ENCODE measurements at regions not wholly inside any gene's neighbourhood (a gene's known extent, or its start where the extent isn't known, plus 50 kb on each side); places are given as distances from the start of the nearest gene placed in this dataset.
A peak's percentile ranks its signal among the peaks of the same experiment; 100 is the strongest.

GRCh38 chr17:77465358-77466041 lies 324.7 kb downstream of the SEC14L1 start:
- Histone ChIP-seq H3K36me3 (ENCODE audit: control insufficient read depth, insufficient read depth, low read length) (no peaks in the 10 kb centered on the region), H3K9me3 (ENCODE audit: control insufficient read depth, low read length) (no peaks in the 10 kb centered on the region), H3K4me3 (ENCODE audit: insufficient read depth, low read depth, low read length) (no peak overlapping the region), H3K27me3 (ENCODE audit: control insufficient read depth, insufficient read depth, low read length, poor library complexity, severe bottlenecking) (no peaks in the 10 kb centered on the region), H3K27ac (ENCODE audit: insufficient read depth, low read depth, low read length, poor library complexity, severe bottlenecking) (peak overlapping the region; percentile 75), H3K4me1 (ENCODE audit: control insufficient read depth, insufficient read depth, low read length) (peaks cover 48% of the 10 kb centered on the region)
- 6% methylated on average over 13 of the region's 13 CpGs for WGBS, 2 experiments

GRCh38 chr17:77466140-77466539 lies 325.4 kb downstream of the SEC14L1 start:
- peak overlapping the region; percentile 75 for H3K27ac ChIP-seq (ENCODE audit: insufficient read depth, low read depth, low read length, poor library complexity, severe bottlenecking)
- H3K9me3 ChIP-seq (ENCODE audit: control insufficient read depth, low read length): no peaks in the 10 kb centered on the region
- H3K27me3 ChIP-seq (ENCODE audit: control insufficient read depth, insufficient read depth, low read length, poor library complexity, severe bottlenecking): no peaks in the 10 kb centered on the region
- H3K4me1 ChIP-seq (ENCODE audit: control insufficient read depth, insufficient read depth, low read length): peaks cover 53% of the 10 kb centered on the region
- H3K36me3 ChIP-seq (ENCODE audit: control insufficient read depth, insufficient read depth, low read length): no peaks in the 10 kb centered on the region
- peak overlapping the region; percentile 18 for H3K4me3 ChIP-seq (ENCODE audit: insufficient read depth, low read depth, low read length)
- WGBS, 2 experiments: 2 to 3% methylated on average over 13 of the region's 13 CpGs

- Histone ChIP-seq H3K4me3 (ENCODE audit: insufficient read depth, low read depth, low read length) (peak overlapping the region; percentile 18), H3K36me3 (ENCODE audit: control insufficient read depth, insufficient read depth, low read length) (no peaks in the 10 kb centered on the region), H3K9me3 (ENCODE audit: control insufficient read depth, low read length) (no peaks in the 10 kb centered on the region), H3K27me3 (ENCODE audit: control insufficient read depth, insufficient read depth, low read length, poor library complexity, severe bottlenecking) (no peaks in the 10 kb centered on the region), H3K27ac (ENCODE audit: insufficient read depth, low read depth, low read length, poor library complexity, severe bottlenecking) (peak overlapping the region; percentile 75), H3K4me1 (ENCODE audit: control insufficient read depth, insufficient read depth, low read length) (peaks cover 53% of the 10 kb centered on the region)
- 47 to 49% methylated on average over 24 of the region's 24 CpGs for WGBS, 2 experiments
Measured at GRCh38 chr17:77466596-77467223, 325.9 kb downstream of the SEC14L1 start.

- Histone ChIP-seq H3K27ac (ENCODE audit: insufficient read depth, low read depth, low read length, poor library complexity, severe bottlenecking) (no peak overlapping the region), H3K4me1 (ENCODE audit: control insufficient read depth, insufficient read depth, low read length) (peaks cover 59% of the 10 kb centered on the region), H3K4me3 (ENCODE audit: insufficient read depth, low read depth, low read length) (no peak overlapping the region), H3K9me3 (ENCODE audit: control insufficient read depth, low read length) (no peaks in the 10 kb centered on the region), H3K36me3 (ENCODE audit: control insufficient read depth, insufficient read depth, low read length) (no peaks in the 10 kb centered on the region), H3K27me3 (ENCODE audit: control insufficient read depth, insufficient read depth, low read length, poor library complexity, severe bottlenecking) (no peaks in the 10 kb centered on the region)
- 88 to 89% methylated on average over 24 to 25 of the region's 25 CpGs for WGBS, 2 experiments
Measured at GRCh38 chr17:77467521-77467920, 326.8 kb downstream of the SEC14L1 start.

- 94% methylated on average over 7 of the region's 7 CpGs for whole genome bisulfite sequencing, 2 experiments
- Histone ChIP-seq H3K4me1 (ENCODE audit: control insufficient read depth, insufficient read depth, low read length) (peaks cover 67% of the 10 kb centered on the region), H3K9me3 (ENCODE audit: control insufficient read depth, low read length) (no peaks in the 10 kb centered on the region), H3K27me3 (ENCODE audit: control insufficient read depth, insufficient read depth, low read length, poor library complexity, severe bottlenecking) (no peaks in the 10 kb centered on the region), H3K36me3 (ENCODE audit: control insufficient read depth, insufficient read depth, low read length) (no peaks in the 10 kb centered on the region), H3K4me3 (ENCODE audit: insufficient read depth, low read depth, low read length) (no peak overlapping the region), H3K27ac (ENCODE audit: insufficient read depth, low read depth, low read length, poor library complexity, severe bottlenecking) (no peak overlapping the region)
Measured at GRCh38 chr17:77468897-77469296, 328.1 kb downstream of the SEC14L1 start.

- no peaks in the 10 kb centered on the region for H3K27me3 ChIP-seq (ENCODE audit: control insufficient read depth, insufficient read depth, low read length, poor library complexity, severe bottlenecking)
- no peak overlapping the region for H3K4me3 ChIP-seq (ENCODE audit: insufficient read depth, low read depth, low read length)
- WGBS, 2 experiments: 94% methylated on average over 3 of the region's 3 CpGs
- H3K4me1 ChIP-seq (ENCODE audit: control insufficient read depth, insufficient read depth, low read length): peaks cover 80% of the 10 kb centered on the region
- H3K36me3 ChIP-seq (ENCODE audit: control insufficient read depth, insufficient read depth, low read length): no peaks in the 10 kb centered on the region
- H3K27ac ChIP-seq (ENCODE audit: insufficient read depth, low read depth, low read length, poor library complexity, severe bottlenecking): peak overlapping the region; percentile 95
- H3K9me3 ChIP-seq (ENCODE audit: control insufficient read depth, low read length): no peaks in the 10 kb centered on the region
Measured at GRCh38 chr17:77470330-77470786, 329.6 kb downstream of the SEC14L1 start.

- H3K4me3 ChIP-seq (ENCODE audit: insufficient read depth, low read depth, low read length): no peak overlapping the region
- H3K27ac ChIP-seq (ENCODE audit: insufficient read depth, low read depth, low read length, poor library complexity, severe bottlenecking): peak overlapping the region; percentile 95
- no peaks in the 10 kb centered on the region for H3K27me3 ChIP-seq (ENCODE audit: control insufficient read depth, insufficient read depth, low read length, poor library complexity, severe bottlenecking)
- no peaks in the 10 kb centered on the region for H3K36me3 ChIP-seq (ENCODE audit: control insufficient read depth, insufficient read depth, low read length)
- 44 to 46% methylated on average over 9 of the region's 9 CpGs for WGBS, 2 experiments
- H3K9me3 ChIP-seq (ENCODE audit: control insufficient read depth, low read length): no peaks in the 10 kb centered on the region
- H3K4me1 ChIP-seq (ENCODE audit: control insufficient read depth, insufficient read depth, low read length): peaks cover 80% of the 10 kb centered on the region
Measured at GRCh38 chr17:77470800-77471733, 330.3 kb downstream of the SEC14L1 start.

GRCh38 chr17:77471984-77472461 lies 331.3 kb downstream of the SEC14L1 start:
- Histone ChIP-seq H3K36me3 (ENCODE audit: control insufficient read depth, insufficient read depth, low read length) (no peaks in the 10 kb centered on the region), H3K9me3 (ENCODE audit: control insufficient read depth, low read length) (no peaks in the 10 kb centered on the region), H3K4me1 (ENCODE audit: control insufficient read depth, insufficient read depth, low read length) (peaks cover 80% of the 10 kb centered on the region), H3K4me3 (ENCODE audit: insufficient read depth, low read depth, low read length) (peak overlapping the region; percentile 14), H3K27ac (ENCODE audit: insufficient read depth, low read depth, low read length, poor library complexity, severe bottlenecking) (peak overlapping the region; percentile 95), H3K27me3 (ENCODE audit: control insufficient read depth, insufficient read depth, low read length, poor library complexity, severe bottlenecking) (no peaks in the 10 kb centered on the region)
- 10 to 13% methylated on average over 12 of the region's 12 CpGs for WGBS, 2 experiments

GRCh38 chr17:77472468-77473310 lies 331.9 kb downstream of the SEC14L1 start:
- Histone ChIP-seq H3K36me3 (ENCODE audit: control insufficient read depth, insufficient read depth, low read length) (no peaks in the 10 kb centered on the region), H3K27ac (ENCODE audit: insufficient read depth, low read depth, low read length, poor library complexity, severe bottlenecking) (peak overlapping the region; percentile 95), H3K27me3 (ENCODE audit: control insufficient read depth, insufficient read depth, low read length, poor library complexity, severe bottlenecking) (no peaks in the 10 kb centered on the region), H3K4me1 (ENCODE audit: control insufficient read depth, insufficient read depth, low read length) (peaks cover 80% of the 10 kb centered on the region), H3K4me3 (ENCODE audit: insufficient read depth, low read depth, low read length) (peak overlapping the region; percentile 14), H3K9me3 (ENCODE audit: control insufficient read depth, low read length) (no peaks in the 10 kb centered on the region)
- 28 to 30% methylated on average over 10 of the region's 10 CpGs for WGBS, 2 experiments

All from ectodermal cell (in vitro differentiated cells).